B cell (primary cell): ENCODE measurements at regions not wholly inside any gene's neighbourhood (a gene's known extent, or its start where the extent isn't known, plus 50 kb on each side); places are given as distances from the start of the nearest gene placed in this dataset.

Source experiments
- CTCF ChIP-seq: fragments of 200-600 bp; IDR thresholded peaks from one replicate; pipeline ENCODE4 v1.8.0; 2022; ENCODE audit warnings: antibody characterized with exemption, mild to moderate bottlenecking
- EZH2 ChIP-seq: IDR thresholded peaks from 2 replicates; pipeline ENCODE4 v1.6.1; 2012; ENCODE audit warnings: borderline replicate concordance, low read depth, mild to moderate bottlenecking, moderate library complexity, low read length; ENCODE audit not compliant: insufficient read depth, poor library complexity, severe bottlenecking

- TF ChIP-seq CTCF: no peak
- no peak for TF ChIP-seq EZH2
These were observed 183.5 kb downstream of the SPRY2 start for GRCh38 chr13:80157261-80157932.
